Transverse colon (tissue), 3 donors: ENCODE measurements at regions not wholly inside any gene's neighbourhood (a gene's known extent, or its start where the extent isn't known, plus 50 kb on each side); places are given as distances from the start of the nearest gene placed in this dataset.

Experiments
- CTCF ChIP-seq, 5 experiments: fragments of 200-600 bp in 3 of 5; fragments of 450-650 bp in 2 of 5; sonication (generic) in 3 of 5; IDR thresholded peaks; 1 replicate in 2 of 5; 2 replicates in 3 of 5; pipeline ENCODE4 v1.5.1; 2016 to 2017; ENCODE audit warnings: antibody characterized with exemption in 5 of 5, inconsistent platforms in 3 of 5, mild to moderate bottlenecking in 2 of 5, moderate library complexity in 1 of 5
- POLR2A ChIP-seq: fragments of 450-650 bp; IDR thresholded peaks from one replicate; pipeline ENCODE4 v1.6.1; 2016; ENCODE audit warnings: antibody characterized with exemption, mild to moderate bottlenecking, moderate library complexity

- TF ChIP-seq CTCF (IDR thresholded peaks at IDR 0.05) (no peak), POLR2A (no peak)
Observed at GRCh38 chr15:62569460-62570404, 404.6 kb upstream of the C2CD4B start.
